ENCODE measurements at regions not wholly inside any gene's neighbourhood (a gene's known extent, or its start where the extent isn't known, plus 50 kb on each side); places are given as distances from the start of the nearest gene placed in this dataset.

GRCh38 chr12:4026517-4026916, 153.3 kb upstream of the PARP11 start:
- TF ChIP-seq CTCF (IDR thresholded peaks at IDR 0.05) (no peak), POLR2A (IDR thresholded peaks at IDR 0.05) (no peak)
